Occipital lobe (tissue), 1 donor: ENCODE measurements at regions not wholly inside any gene's neighbourhood (a gene's known extent, or its start where the extent isn't known, plus 50 kb on each side); places are given as distances from the start of the nearest gene placed in this dataset.
"Not testable (repeated sequence)": the region's sequence is repeated elsewhere in the genome, so short reads cannot be mapped to it uniquely, and the experiment has no call there.

Experiments used
- DNase-seq: peaks from one replicate; lab custom pipeline; 2025; lab: John Stamatoyannopoulos, UW

GRCh38 chr20:48406912-48407340 lies 420.9 kb downstream of the PREX1 start:
- no peak for DNase-seq

GRCh38 chr20:48406498-48406897 lies 421.3 kb downstream of the PREX1 start:
- DNase-seq: no peak

GRCh38 chr20:48405909-48406308 lies 421.9 kb downstream of the PREX1 start:
- no peak for DNase-seq

GRCh38 chr20:48404598-48404997 lies 423.2 kb downstream of the PREX1 start:
- DNase-seq: no peak

GRCh38 chr20:48403167-48403761 lies 424.5 kb downstream of the PREX1 start:
- DNase-seq: no peak

- no peak for DNase-seq
Measured at GRCh38 chr20:48401359-48401758, 426.4 kb downstream of the PREX1 start.

- DNase-seq: no peak
Measured at GRCh38 chr20:48400009-48400408, 427.8 kb downstream of the PREX1 start.

- DNase-seq: no peak
Measured at GRCh38 chr20:48398506-48399449, 429.0 kb downstream of the PREX1 start.

GRCh38 chr20:48396981-48397861 lies 430.6 kb downstream of the PREX1 start:
- DNase-seq: not testable (repeated sequence)

GRCh38 chr20:48395816-48396546 lies 431.8 kb downstream of the PREX1 start:
- no peak for DNase-seq

- DNase-seq: no peak
Measured at GRCh38 chr20:48394415-48395081, 433.3 kb downstream of the PREX1 start.

GRCh38 chr20:48393737-48394314 lies 434.0 kb downstream of the PREX1 start:
- no peak for DNase-seq

GRCh38 chr20:48393311-48393685 lies 434.5 kb downstream of the PREX1 start:
- DNase-seq: no peak

GRCh38 chr20:48392407-48393310 lies 435.1 kb downstream of the PREX1 start:
- no peak for DNase-seq

GRCh38 chr20:48390981-48391380 lies 436.8 kb downstream of the PREX1 start:
- DNase-seq: no peak

GRCh38 chr20:48387675-48388074 lies 440.1 kb downstream of the PREX1 start:
- DNase-seq: no peak

- DNase-seq: no peak
Measured at GRCh38 chr20:48385527-48385926, 442.3 kb downstream of the PREX1 start.

- no peak for DNase-seq
Measured at GRCh38 chr20:48385114-48385513, 442.7 kb downstream of the PREX1 start.

- DNase-seq: no peak
Measured at GRCh38 chr20:48384147-48384818, 443.5 kb downstream of the PREX1 start.
